CD4-positive, alpha-beta T cell (primary cell): ENCODE measurements at regions not wholly inside any gene's neighbourhood (a gene's known extent, or its start where the extent isn't known, plus 50 kb on each side); places are given as distances from the start of the nearest gene placed in this dataset.
"Not testable (repeated sequence)": the region's sequence is repeated elsewhere in the genome, so short reads cannot be mapped to it uniquely, and the experiment has no call there.

Source experiments
- ATAC-seq: fragments of 200-7000 bp; cut with Tn5 transposase; one replicate; pipeline ENCODE4 v1.10.0; 2022; ENCODE audit warnings: mild to moderate bottlenecking; ENCODE audit not compliant: poor library complexity
- CTCF ChIA-PET: fragments of 350-600 bp; sonication (Branson Sonifier 250); formaldehyde crosslinking; loops from one replicate; lab custom pipeline; 2021; ENCODE audit warnings: antibody characterized with exemption, inconsistent platforms; lab: Charles Lee
- POLR2A ChIA-PET: fragments of 350-600 bp; sonication (Branson Sonifier 250); formaldehyde crosslinking; loops from one replicate; lab custom pipeline; 2021; ENCODE audit warnings: antibody characterized with exemption, inconsistent platforms; lab: Charles Lee
- DNase-seq, 14 experiments: peaks; one replicate each; pipeline ENCODE4 v3.0.0-alpha.2; 2013 to 2020; ENCODE audit warnings: mixed read lengths in 2 of 14
- H3K27ac ChIP-seq, 2 donors: one replicate each; pipeline versions ENCODE4 v1.5.1 to v1.7.0; 2013; ENCODE audit warnings: low read length in 2 of 2, low read depth in 1 of 2, mild to moderate bottlenecking in 1 of 2
- H3K27me3 ChIP-seq, 2 experiments: 1 replicate in 1 of 2; 2 replicates in 1 of 2; pipeline versions ENCODE4 v1.6.1 to v1.7.0; 2013; ENCODE audit warnings: low read length in 2 of 2, control low read depth in 1 of 2, mild to moderate bottlenecking in 1 of 2, moderate library complexity in 1 of 2; ENCODE audit not compliant: insufficient read depth in 2 of 2, control insufficient read depth in 1 of 2
- H3K36me3 ChIP-seq: one replicate; pipeline ENCODE4 v1.6.1; 2013; ENCODE audit warnings: low read length, control low read depth; ENCODE audit not compliant: insufficient read depth
- H3K4me1 ChIP-seq: one replicate; pipeline ENCODE4 v1.6.1; 2013; ENCODE audit warnings: low read length, control low read depth; ENCODE audit not compliant: insufficient read depth
- H3K4me3 ChIP-seq: one replicate; pipeline ENCODE4 v1.5.1; 2013; ENCODE audit warnings: mild to moderate bottlenecking, low read length, moderate library complexity
- H3K9me3 ChIP-seq, 2 experiments: 1 replicate in 1 of 2; 2 replicates in 1 of 2; pipeline versions ENCODE4 v1.6.1 to v1.7.0; 2013; ENCODE audit warnings: low read length in 2 of 2, mild to moderate bottlenecking in 2 of 2, control low read depth in 1 of 2, moderate library complexity in 1 of 2; ENCODE audit not compliant: control insufficient read depth in 1 of 2, insufficient read depth in 1 of 2
- H3K27ac Mint-ChIP-seq: one replicate; pipeline ENCODE4 v1.8.0; 2020; ENCODE audit warnings: mixed read lengths
- H3K27me3 Mint-ChIP-seq: one replicate; pipeline ENCODE4 v1.8.0; 2021; ENCODE audit warnings: mixed read lengths
- H3K36me3 Mint-ChIP-seq: one replicate; pipeline ENCODE4 v1.8.0; 2021; ENCODE audit warnings: low read depth, mixed read lengths
- H3K4me1 Mint-ChIP-seq: one replicate; pipeline ENCODE4 v1.8.0; 2021; ENCODE audit warnings: low read depth, mixed read lengths
- H3K4me3 Mint-ChIP-seq: one replicate; pipeline ENCODE4 v1.8.0; 2020; ENCODE audit warnings: mild to moderate bottlenecking, mixed read lengths
- H3K9me3 Mint-ChIP-seq: one replicate; pipeline ENCODE4 v1.8.0; 2020; ENCODE audit warnings: mixed read lengths
- intact Hi-C, 2 experiments: fragments of 100-400 bp; cut with DNase I in 1 of 2; cut with micrococcal nuclease in 1 of 2; formaldehyde crosslinking; loops; one replicate each; pipeline versions ENCODE4 v1.15.1 to v1.9.0; 2023 to 2025; cut with DNase I, micrococcal nuclease
- TF ChIP-seq, protein P1 (sequence below): fragments of 200-600 bp; IDR thresholded peaks from one replicate; pipeline ENCODE4 v1.8.0; 2022; ENCODE audit warnings: antibody characterized with exemption, mild to moderate bottlenecking

DNA sequence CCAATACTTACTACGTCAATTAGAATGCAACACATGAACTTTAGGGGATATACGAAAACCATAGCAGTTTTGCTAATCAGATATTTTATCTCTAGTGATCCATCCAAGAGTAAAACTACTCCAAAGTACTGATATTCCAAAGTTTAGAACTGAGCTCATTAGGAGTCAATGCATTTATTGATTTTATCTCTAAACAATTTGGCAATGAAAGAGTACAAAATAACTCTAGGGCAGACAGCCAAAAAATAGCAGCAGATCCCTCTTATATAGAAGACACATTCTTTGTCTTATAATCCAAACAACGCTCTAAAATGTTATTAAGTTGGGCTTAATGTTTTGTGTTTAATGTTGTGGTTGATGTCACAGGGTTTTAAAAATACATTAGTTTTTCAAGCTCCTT is 923.9 kb upstream of the MAN1A1 start:
- H3K4me1 Mint-ChIP-seq, result no peaks in the 10 kb centered on the region
- H3K27ac Mint-ChIP-seq, result no peak overlapping the region
- no peak for DNase-seq
- Histone ChIP-seq H3K27me3 (no peaks in the 10 kb centered on the region), H3K4me3 (no peak overlapping the region), H3K36me3 (no peaks in the 10 kb centered on the region), H3K9me3 (no peaks in the 10 kb centered on the region), H3K4me1 (no peaks in the 10 kb centered on the region), H3K27ac (no peak overlapping the region)
- intact Hi-C loops, result no loop called here
- peaks cover 10% of the 10 kb centered on the region for H3K9me3 Mint-ChIP-seq
- ChIA-PET POLR2A (no interaction called here), CTCF (no interaction called here)
- H3K4me3 Mint-ChIP-seq, result no peak overlapping the region
- H3K27me3 Mint-ChIP-seq, result no peaks in the 10 kb centered on the region
- H3K36me3 Mint-ChIP-seq, result no peaks in the 10 kb centered on the region
- TF ChIP-seq, protein P1, sequence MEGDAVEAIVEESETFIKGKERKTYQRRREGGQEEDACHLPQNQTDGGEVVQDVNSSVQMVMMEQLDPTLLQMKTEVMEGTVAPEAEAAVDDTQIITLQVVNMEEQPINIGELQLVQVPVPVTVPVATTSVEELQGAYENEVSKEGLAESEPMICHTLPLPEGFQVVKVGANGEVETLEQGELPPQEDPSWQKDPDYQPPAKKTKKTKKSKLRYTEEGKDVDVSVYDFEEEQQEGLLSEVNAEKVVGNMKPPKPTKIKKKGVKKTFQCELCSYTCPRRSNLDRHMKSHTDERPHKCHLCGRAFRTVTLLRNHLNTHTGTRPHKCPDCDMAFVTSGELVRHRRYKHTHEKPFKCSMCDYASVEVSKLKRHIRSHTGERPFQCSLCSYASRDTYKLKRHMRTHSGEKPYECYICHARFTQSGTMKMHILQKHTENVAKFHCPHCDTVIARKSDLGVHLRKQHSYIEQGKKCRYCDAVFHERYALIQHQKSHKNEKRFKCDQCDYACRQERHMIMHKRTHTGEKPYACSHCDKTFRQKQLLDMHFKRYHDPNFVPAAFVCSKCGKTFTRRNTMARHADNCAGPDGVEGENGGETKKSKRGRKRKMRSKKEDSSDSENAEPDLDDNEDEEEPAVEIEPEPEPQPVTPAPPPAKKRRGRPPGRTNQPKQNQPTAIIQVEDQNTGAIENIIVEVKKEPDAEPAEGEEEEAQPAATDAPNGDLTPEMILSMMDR, result no peak
- ATAC-seq, result no peak

DNA sequence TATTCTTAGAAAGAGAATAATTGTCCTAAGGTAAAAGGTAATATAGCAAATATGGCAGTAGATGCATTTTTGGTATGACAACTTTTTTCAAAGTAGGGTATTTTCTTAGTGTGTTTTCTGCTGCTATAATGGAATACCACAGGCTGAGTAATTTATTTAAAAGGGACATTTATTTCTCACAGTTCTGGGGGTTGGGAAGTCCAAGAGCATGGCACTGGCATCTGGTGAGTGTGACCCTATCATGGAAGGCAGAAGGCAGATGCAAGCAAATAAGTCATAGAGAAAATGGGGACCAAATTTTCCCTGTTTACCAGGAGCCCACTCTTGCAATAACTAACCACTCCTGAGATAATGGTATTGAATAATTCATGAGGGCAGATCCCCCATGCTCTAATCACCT is 922.5 kb upstream of the MAN1A1 start:
- H3K4me1 ChIP-seq, result no peaks in the 10 kb centered on the region
- no peak for DNase-seq
- no peaks in the 10 kb centered on the region for H3K27me3 ChIP-seq
- TF ChIP-seq, protein P1, result no peak
- no peak overlapping the region for H3K4me3 Mint-ChIP-seq
- H3K9me3 ChIP-seq, result no peaks in the 10 kb centered on the region
- CTCF ChIA-PET, result no interaction called here
- H3K27ac ChIP-seq, result no peak overlapping the region
- H3K9me3 Mint-ChIP-seq, result peaks cover 10% of the 10 kb centered on the region
- H3K4me3 ChIP-seq, result no peak overlapping the region
- intact Hi-C loops, result no loop called here
- no peak for ATAC-seq
- POLR2A ChIA-PET, result no interaction called here
- H3K27me3 Mint-ChIP-seq, result no peaks in the 10 kb centered on the region
- no peaks in the 10 kb centered on the region for H3K36me3 Mint-ChIP-seq
- H3K36me3 ChIP-seq, result no peaks in the 10 kb centered on the region
- H3K4me1 Mint-ChIP-seq, result no peaks in the 10 kb centered on the region
- no peak overlapping the region for H3K27ac Mint-ChIP-seq

DNA sequence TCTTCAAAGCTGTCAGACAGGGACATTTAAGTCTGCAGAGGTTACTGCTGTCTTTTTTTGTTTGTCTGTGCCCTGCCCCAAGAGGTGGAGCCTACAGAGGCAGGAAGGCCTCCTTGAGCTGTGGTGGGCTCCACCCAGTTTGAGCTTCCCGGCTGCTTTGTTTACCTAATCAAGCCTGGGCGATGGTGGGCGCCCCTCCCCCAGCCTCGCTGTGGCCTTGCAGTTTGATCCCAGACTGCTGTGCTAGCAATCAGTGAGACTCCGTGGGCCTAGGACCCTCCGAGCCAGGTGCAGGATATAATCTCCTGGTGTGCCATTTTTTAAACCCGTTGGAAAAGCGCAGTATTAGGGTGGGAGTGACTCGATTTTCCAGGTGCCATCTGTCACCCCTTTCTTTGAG is 918.7 kb upstream of the MAN1A1 start:
- H3K4me3 Mint-ChIP-seq, POLR2A ChIA-PET, H3K4me1 Mint-ChIP-seq, H3K27me3 ChIP-seq, H3K9me3 ChIP-seq, H3K27ac Mint-ChIP-seq, CTCF ChIA-PET, H3K36me3 ChIP-seq, DNase-seq, H3K4me1 ChIP-seq, H3K4me3 ChIP-seq, ATAC-seq, H3K27ac ChIP-seq, intact Hi-C loops, H3K27me3 Mint-ChIP-seq, H3K36me3 Mint-ChIP-seq: not testable (repeated sequence)
- H3K9me3 Mint-ChIP-seq, result peaks cover 10% of the 10 kb centered on the region

DNA sequence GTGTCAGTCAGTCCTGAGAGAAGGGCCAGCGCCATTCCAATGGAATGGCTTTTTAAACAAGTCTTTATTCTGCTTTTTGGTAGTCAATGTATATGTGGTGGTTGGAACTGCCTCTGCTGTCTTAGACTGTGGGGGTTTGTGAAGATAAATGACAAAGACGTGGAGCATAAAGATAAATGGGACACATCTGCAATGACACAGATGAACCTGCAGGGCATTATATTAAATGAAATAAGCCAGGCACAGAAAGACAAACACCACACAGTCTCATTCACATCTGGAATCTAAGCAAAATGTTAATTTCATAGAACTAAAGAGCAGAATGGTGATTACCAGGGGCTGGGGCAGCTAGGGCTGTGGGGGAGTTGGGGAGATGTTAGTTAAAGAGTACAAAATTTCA is 912.8 kb upstream of the MAN1A1 start:
- TF ChIP-seq, protein P1, result no peak
- Histone ChIP-seq H3K4me3 (no peak overlapping the region), H3K27me3 (no peaks in the 10 kb centered on the region), H3K9me3 (no peaks in the 10 kb centered on the region), H3K27ac (no peak overlapping the region), H3K4me1 (no peaks in the 10 kb centered on the region), H3K36me3 (no peaks in the 10 kb centered on the region)
- H3K27me3 Mint-ChIP-seq, result no peaks in the 10 kb centered on the region
- DNase-seq (no peak), ATAC-seq (no peak)
- CTCF ChIA-PET, result no interaction called here
- no peaks in the 10 kb centered on the region for H3K4me1 Mint-ChIP-seq
- no peak overlapping the region for H3K4me3 Mint-ChIP-seq
- no peaks in the 10 kb centered on the region for H3K9me3 Mint-ChIP-seq
- POLR2A ChIA-PET, result no interaction called here
- no peaks in the 10 kb centered on the region for H3K36me3 Mint-ChIP-seq
- H3K27ac Mint-ChIP-seq, result no peak overlapping the region
- intact Hi-C loops, result no loop called here
